A172 (cell line): ENCODE measurements at regions not wholly inside any gene's neighbourhood (a gene's known extent, or its start where the extent isn't known, plus 50 kb on each side); places are given as distances from the start of the nearest gene placed in this dataset.

Experiments used
- DNase-seq: peaks from one replicate; pipeline ENCODE4 v3.0.0-alpha.2; 2015; ENCODE audit warnings: low spot score

GRCh38 chr5:155200608-155201007 is 187.1 kb downstream of the KIF4B start:
- no peak for DNase-seq

- no peak for DNase-seq
Measured at GRCh38 chr5:155211764-155212163, 198.2 kb downstream of the KIF4B start.

- no peak for DNase-seq
Measured at GRCh38 chr5:155222393-155222792, 208.8 kb downstream of the KIF4B start.

GRCh38 chr5:155229135-155229534 is 215.6 kb downstream of the KIF4B start:
- DNase-seq = no peak

- DNase-seq = no peak
Measured at GRCh38 chr5:155239803-155240202, 226.2 kb downstream of the KIF4B start.

GRCh38 chr5:155250596-155250995 is 237.0 kb downstream of the KIF4B start:
- DNase-seq = no peak

- no peak for DNase-seq
Measured at GRCh38 chr5:155252025-155252424, 238.5 kb downstream of the KIF4B start.

- no peak for DNase-seq
Measured at GRCh38 chr5:155252717-155253116, 239.2 kb downstream of the KIF4B start.

- DNase-seq = no peak
Measured at GRCh38 chr5:155254399-155254798, 240.8 kb downstream of the KIF4B start.

GRCh38 chr5:155258161-155258560 is 244.6 kb downstream of the KIF4B start:
- no peak for DNase-seq

- DNase-seq = no peak
Measured at GRCh38 chr5:155259648-155260047, 246.1 kb downstream of the KIF4B start.

- no peak for DNase-seq
Measured at GRCh38 chr5:155260798-155261197, 247.2 kb downstream of the KIF4B start.

- no peak for DNase-seq
Measured at GRCh38 chr5:155263381-155263780, 249.8 kb downstream of the KIF4B start.

- no peak for DNase-seq
Measured at GRCh38 chr5:155264809-155265208, 251.3 kb downstream of the KIF4B start.

GRCh38 chr5:155268770-155269425 is 255.3 kb downstream of the KIF4B start:
- DNase-seq = no peak

- no peak for DNase-seq
Measured at GRCh38 chr5:155270725-155271124, 257.2 kb downstream of the KIF4B start.

GRCh38 chr5:155274484-155274883 is 260.9 kb downstream of the KIF4B start:
- no peak for DNase-seq

GRCh38 chr5:155275222-155275621 is 261.7 kb downstream of the KIF4B start:
- no peak for DNase-seq

GRCh38 chr5:155276231-155276630 is 262.7 kb downstream of the KIF4B start:
- no peak for DNase-seq

GRCh38 chr5:155278532-155278931 is 265.0 kb downstream of the KIF4B start:
- no peak for DNase-seq

GRCh38 chr5:155282503-155283107 is 269.1 kb downstream of the KIF4B start:
- no peak for DNase-seq

- no peak for DNase-seq
Measured at GRCh38 chr5:155285706-155286105, 272.2 kb downstream of the KIF4B start.

- no peak for DNase-seq
Measured at GRCh38 chr5:155290937-155291336, 277.4 kb downstream of the KIF4B start.
